ENCODE measurements at regions not wholly inside any gene's neighbourhood (a gene's known extent, or its start where the extent isn't known, plus 50 kb on each side); places are given as distances from the start of the nearest gene placed in this dataset.

GRCh38 chr22:25484521-25485315 lies 79.8 kb upstream of the GRK3 start:
- no peaks in the 10 kb centered on the region for H3K4me1 ChIP-seq (ENCODE audit: insufficient read depth, insufficient read length)
- H3K9me3 ChIP-seq (ENCODE audit: insufficient read depth, low read length), result no peaks in the 10 kb centered on the region
- H3K27me3 ChIP-seq (ENCODE audit: insufficient read depth, insufficient read length), result no peaks in the 10 kb centered on the region
- no peak overlapping the region for H3K9ac ChIP-seq (ENCODE audit: insufficient read length, low read depth)
- peaks cover 46% of the 10 kb centered on the region for H3K36me3 ChIP-seq (ENCODE audit: insufficient read depth, insufficient read length, low read length)
- TF ChIP-seq YY1 (IDR thresholded peaks at IDR 0.05; ENCODE audit: insufficient read depth, insufficient read length), result no peak
- TF ChIP-seq ZNF274 (IDR thresholded peaks at IDR 0.05; ENCODE audit: low read depth, low read length), result no peak
- no peak for TF ChIP-seq SUZ12 (IDR thresholded peaks at IDR 0.05; ENCODE audit: extremely low read depth, insufficient read depth, insufficient read length)
- DNase-seq (ENCODE audit: low read depth, low spot score), result no peak
- no peak overlapping the region for H3K4me3 ChIP-seq (ENCODE audit: insufficient read length, low read depth)

- H3K36me3 ChIP-seq (ENCODE audit: insufficient read depth, insufficient read length, low read length), result peaks cover 51% of the 10 kb centered on the region
- H3K9me3 ChIP-seq (ENCODE audit: insufficient read depth, low read length), result no peaks in the 10 kb centered on the region
- no peaks in the 10 kb centered on the region for H3K27me3 ChIP-seq (ENCODE audit: insufficient read depth, insufficient read length)
- H3K9ac ChIP-seq (ENCODE audit: insufficient read length, low read depth), result no peak overlapping the region
- no peak for TF ChIP-seq ZNF274 (IDR thresholded peaks at IDR 0.05; ENCODE audit: low read depth, low read length)
- no peak for TF ChIP-seq YY1 (IDR thresholded peaks at IDR 0.05; ENCODE audit: insufficient read depth, insufficient read length)
- TF ChIP-seq SUZ12 (IDR thresholded peaks at IDR 0.05; ENCODE audit: extremely low read depth, insufficient read depth, insufficient read length), result no peak
- H3K4me1 ChIP-seq (ENCODE audit: insufficient read depth, insufficient read length), result no peaks in the 10 kb centered on the region
- no peak for DNase-seq (ENCODE audit: low read depth, low spot score)
- H3K4me3 ChIP-seq (ENCODE audit: insufficient read length, low read depth), result no peak overlapping the region
These were observed 78.6 kb upstream of the GRK3 start for GRCh38 chr22:25485626-25486545.

GRCh38 chr22:25487508-25487907 lies 77.0 kb upstream of the GRK3 start:
- TF ChIP-seq SUZ12 (IDR thresholded peaks at IDR 0.05; ENCODE audit: extremely low read depth, insufficient read depth, insufficient read length) (no peak), ZNF274 (IDR thresholded peaks at IDR 0.05; ENCODE audit: low read depth, low read length) (no peak), YY1 (IDR thresholded peaks at IDR 0.05; ENCODE audit: insufficient read depth, insufficient read length) (no peak)
- Histone ChIP-seq H3K9me3 (ENCODE audit: insufficient read depth, low read length) (no peaks in the 10 kb centered on the region), H3K4me1 (ENCODE audit: insufficient read depth, insufficient read length) (no peaks in the 10 kb centered on the region), H3K36me3 (ENCODE audit: insufficient read depth, insufficient read length, low read length) (peaks cover 45% of the 10 kb centered on the region), H3K4me3 (ENCODE audit: insufficient read length, low read depth) (no peak overlapping the region), H3K9ac (ENCODE audit: insufficient read length, low read depth) (no peak overlapping the region), H3K27me3 (ENCODE audit: insufficient read depth, insufficient read length) (no peaks in the 10 kb centered on the region)
- no peak for DNase-seq (ENCODE audit: low read depth, low spot score)

GRCh38 chr22:25488244-25489020 lies 76.0 kb upstream of the GRK3 start:
- no peak overlapping the region for H3K9ac ChIP-seq (ENCODE audit: insufficient read length, low read depth)
- TF ChIP-seq YY1 (IDR thresholded peaks at IDR 0.05; ENCODE audit: insufficient read depth, insufficient read length) (no peak), SUZ12 (IDR thresholded peaks at IDR 0.05; ENCODE audit: extremely low read depth, insufficient read depth, insufficient read length) (no peak), ZNF274 (IDR thresholded peaks at IDR 0.05; ENCODE audit: low read depth, low read length) (no peak)
- H3K36me3 ChIP-seq (ENCODE audit: insufficient read depth, insufficient read length, low read length), result peaks cover 39% of the 10 kb centered on the region
- no peaks in the 10 kb centered on the region for H3K9me3 ChIP-seq (ENCODE audit: insufficient read depth, low read length)
- no peak overlapping the region for H3K4me3 ChIP-seq (ENCODE audit: insufficient read length, low read depth)
- DNase-seq (ENCODE audit: low read depth, low spot score), result no peak
- no peaks in the 10 kb centered on the region for H3K27me3 ChIP-seq (ENCODE audit: insufficient read depth, insufficient read length)
- no peaks in the 10 kb centered on the region for H3K4me1 ChIP-seq (ENCODE audit: insufficient read depth, insufficient read length)

GRCh38 chr22:25489947-25490346 lies 74.5 kb upstream of the GRK3 start:
- TF ChIP-seq SUZ12 (IDR thresholded peaks at IDR 0.05; ENCODE audit: extremely low read depth, insufficient read depth, insufficient read length), result no peak
- no peak for TF ChIP-seq ZNF274 (IDR thresholded peaks at IDR 0.05; ENCODE audit: low read depth, low read length)
- no peak for TF ChIP-seq YY1 (IDR thresholded peaks at IDR 0.05; ENCODE audit: insufficient read depth, insufficient read length)
- no peak overlapping the region for H3K9ac ChIP-seq (ENCODE audit: insufficient read length, low read depth)
- no peaks in the 10 kb centered on the region for H3K9me3 ChIP-seq (ENCODE audit: insufficient read depth, low read length)
- no peak overlapping the region for H3K4me3 ChIP-seq (ENCODE audit: insufficient read length, low read depth)
- DNase-seq (ENCODE audit: low read depth, low spot score), result no peak
- no peaks in the 10 kb centered on the region for H3K27me3 ChIP-seq (ENCODE audit: insufficient read depth, insufficient read length)
- H3K36me3 ChIP-seq (ENCODE audit: insufficient read depth, insufficient read length, low read length), result peaks cover 25% of the 10 kb centered on the region
- no peaks in the 10 kb centered on the region for H3K4me1 ChIP-seq (ENCODE audit: insufficient read depth, insufficient read length)

DNA sequence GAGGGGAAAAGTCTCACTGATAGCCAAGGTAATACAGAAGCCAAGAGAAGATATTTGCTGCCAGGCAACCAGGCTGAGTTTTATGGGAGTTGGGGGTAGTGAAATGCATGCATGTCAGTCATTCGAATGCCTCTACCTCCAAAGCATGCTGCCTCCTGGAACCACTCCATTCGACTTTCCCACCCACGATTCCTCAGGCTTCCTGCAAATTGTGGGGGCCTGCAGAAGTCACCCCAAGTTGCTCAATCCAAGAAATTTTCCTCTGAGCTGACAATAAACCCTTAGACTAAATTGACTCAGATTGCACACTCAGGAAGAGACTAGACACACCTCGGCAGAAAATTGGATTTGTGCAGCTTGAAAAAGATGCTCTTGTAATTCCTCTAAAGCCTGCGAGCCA lies 73.6 kb upstream of the GRK3 start:
- H3K27me3 ChIP-seq (ENCODE audit: insufficient read depth, insufficient read length), result no peaks in the 10 kb centered on the region
- peaks cover 16% of the 10 kb centered on the region for H3K36me3 ChIP-seq (ENCODE audit: insufficient read depth, insufficient read length, low read length)
- H3K9ac ChIP-seq (ENCODE audit: insufficient read length, low read depth), result no peak overlapping the region
- no peak overlapping the region for H3K4me3 ChIP-seq (ENCODE audit: insufficient read length, low read depth)
- no peaks in the 10 kb centered on the region for H3K9me3 ChIP-seq (ENCODE audit: insufficient read depth, low read length)
- no peak for DNase-seq (ENCODE audit: low read depth, low spot score)
- no peaks in the 10 kb centered on the region for H3K4me1 ChIP-seq (ENCODE audit: insufficient read depth, insufficient read length)
- TF ChIP-seq ZNF274 (IDR thresholded peaks at IDR 0.05; ENCODE audit: low read depth, low read length) (no peak), SUZ12 (IDR thresholded peaks at IDR 0.05; ENCODE audit: extremely low read depth, insufficient read depth, insufficient read length) (no peak), YY1 (IDR thresholded peaks at IDR 0.05; ENCODE audit: insufficient read depth, insufficient read length) (no peak)

Data from NT2/D1 (cell line).